GM21529 (cell line): ENCODE measurements at regions not wholly inside any gene's neighbourhood (a gene's known extent, or its start where the extent isn't known, plus 50 kb on each side); places are given as distances from the start of the nearest gene placed in this dataset.
"Not testable (repeated sequence)": the region's sequence is repeated elsewhere in the genome, so short reads cannot be mapped to it uniquely, and the experiment has no call there.

Source experiments
- ATAC-seq: cut with Tn5 transposase; IDR thresholded peaks from one replicate; pipeline ENCODE4 v1.9.1; 2021; ENCODE audit not compliant: unreplicated experiment

DNA sequence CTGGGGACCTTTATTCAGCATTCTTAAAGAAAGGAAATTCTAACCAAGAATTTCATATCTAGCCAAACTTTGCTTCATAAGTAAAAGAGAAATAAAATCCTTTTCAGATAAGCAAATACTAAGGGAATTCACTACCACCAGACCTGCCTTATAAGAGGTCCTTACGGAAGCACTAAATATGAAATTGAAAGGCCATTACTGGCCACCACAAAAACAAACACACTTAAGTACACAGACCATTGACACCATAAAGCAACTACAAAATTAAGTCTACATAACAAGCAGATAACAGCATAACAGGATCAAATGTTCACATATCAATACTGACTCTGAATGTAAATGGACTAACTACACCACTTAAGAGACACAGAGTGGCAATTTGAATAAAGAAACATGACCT lies 361.4 kb upstream of the POU5F2 start:
- ATAC-seq: no peak

DNA sequence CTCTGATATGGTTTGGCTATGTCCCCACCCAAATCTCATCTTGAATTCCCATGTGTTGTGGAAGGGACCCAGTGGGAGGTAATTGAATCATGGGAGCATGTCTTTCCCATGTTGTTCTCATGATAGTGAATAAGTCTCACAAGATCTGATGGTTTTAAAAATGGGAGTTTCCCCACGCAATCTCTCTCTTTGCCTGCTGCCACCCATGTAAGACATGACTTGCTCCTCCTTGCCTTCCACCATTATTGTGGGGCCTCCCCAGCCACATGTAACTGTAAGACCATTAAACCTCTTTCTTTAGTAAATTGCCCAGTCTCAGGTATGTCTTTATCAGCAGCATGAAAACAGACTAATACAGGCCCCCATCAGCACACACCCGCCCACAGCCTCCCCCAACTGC lies 356.0 kb upstream of the POU5F2 start:
- ATAC-seq: not testable (repeated sequence)

DNA sequence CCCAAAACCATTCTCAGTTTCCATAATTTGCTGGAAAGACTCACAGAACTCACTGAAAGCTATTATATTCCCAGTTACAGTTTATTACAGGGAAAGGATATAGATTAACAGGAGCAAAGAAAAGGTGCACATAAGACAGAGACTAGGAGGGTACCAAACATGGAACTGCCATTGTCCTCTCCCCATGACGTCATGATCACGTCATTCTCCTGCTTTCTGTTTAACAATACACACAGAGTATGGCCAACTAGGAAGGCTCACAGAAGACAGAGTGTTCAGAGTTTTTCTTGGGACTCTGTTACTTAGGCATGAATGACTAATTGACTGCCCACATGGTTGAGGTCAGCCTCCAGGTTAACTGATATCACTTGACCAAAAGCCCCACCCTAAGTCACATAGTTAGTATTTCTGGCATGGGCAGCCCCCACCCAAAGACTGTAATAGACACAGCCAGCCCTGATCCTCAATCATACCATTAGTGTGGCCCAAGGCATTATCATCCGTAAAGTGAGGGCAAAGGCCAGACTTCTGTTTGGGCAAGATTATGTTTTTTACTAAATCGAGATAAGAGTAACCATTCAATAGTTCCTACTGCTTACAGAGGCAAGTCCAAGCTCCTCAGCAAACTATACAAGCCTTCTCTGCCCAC lies 353.5 kb upstream of the POU5F2 start:
- ATAC-seq: no peak

DNA sequence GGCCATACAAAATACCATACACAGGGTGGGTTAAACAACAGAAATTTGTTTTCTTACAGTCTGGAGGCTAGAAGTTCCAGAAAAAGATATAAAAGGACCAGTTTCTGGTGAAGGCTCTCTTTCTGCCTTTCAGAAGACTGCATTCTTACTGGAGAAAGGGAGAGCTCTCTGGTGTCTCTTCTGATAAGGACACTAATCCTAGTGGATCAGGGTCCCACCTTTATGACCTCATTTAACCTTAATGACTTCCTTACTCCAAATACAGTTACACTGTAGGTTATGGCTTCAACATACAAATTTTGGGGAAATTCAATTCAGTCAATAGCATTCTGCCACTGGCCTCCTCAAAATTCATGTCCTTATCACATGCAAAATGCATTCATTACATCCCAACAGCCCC lies 351.9 kb upstream of the POU5F2 start:
- ATAC-seq: no peak

DNA sequence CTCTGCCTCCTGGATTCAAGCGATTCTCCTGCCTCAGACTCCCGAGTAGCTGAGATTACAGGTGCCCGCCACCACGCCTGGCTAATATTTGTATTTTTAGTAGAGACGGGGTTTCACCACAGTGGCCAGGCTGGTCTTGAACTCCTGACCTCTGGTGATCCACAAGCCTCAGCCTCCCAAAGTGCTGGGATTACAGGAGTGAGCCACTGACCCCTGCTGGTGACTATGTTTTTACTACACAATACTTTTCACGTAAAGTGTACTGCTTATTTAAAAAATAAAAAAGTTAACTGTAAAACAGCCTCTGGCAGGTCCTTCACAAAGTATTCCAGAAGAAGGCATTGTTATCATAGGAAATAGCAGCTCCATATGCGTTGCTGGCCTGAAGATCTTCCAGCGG lies 345.2 kb upstream of the POU5F2 start:
- not testable (repeated sequence) for ATAC-seq

DNA sequence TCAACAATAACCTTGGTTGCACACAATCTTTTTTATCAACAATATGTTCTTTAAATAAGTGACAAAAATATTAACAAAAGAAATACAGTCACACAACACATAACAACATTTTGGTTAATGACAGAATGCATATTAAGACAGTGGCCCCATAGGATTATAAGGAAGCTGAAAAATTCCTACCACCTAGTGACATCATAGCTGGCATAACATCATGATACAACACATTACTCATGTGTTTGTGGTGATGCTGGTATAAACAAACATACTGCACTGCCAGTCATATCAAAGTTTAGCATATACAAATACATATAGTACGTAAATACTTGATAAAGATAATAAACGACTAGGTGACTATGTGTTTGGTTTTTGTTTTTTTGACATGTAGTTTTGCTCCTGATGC lies 344.8 kb upstream of the POU5F2 start:
- no peak for ATAC-seq

DNA sequence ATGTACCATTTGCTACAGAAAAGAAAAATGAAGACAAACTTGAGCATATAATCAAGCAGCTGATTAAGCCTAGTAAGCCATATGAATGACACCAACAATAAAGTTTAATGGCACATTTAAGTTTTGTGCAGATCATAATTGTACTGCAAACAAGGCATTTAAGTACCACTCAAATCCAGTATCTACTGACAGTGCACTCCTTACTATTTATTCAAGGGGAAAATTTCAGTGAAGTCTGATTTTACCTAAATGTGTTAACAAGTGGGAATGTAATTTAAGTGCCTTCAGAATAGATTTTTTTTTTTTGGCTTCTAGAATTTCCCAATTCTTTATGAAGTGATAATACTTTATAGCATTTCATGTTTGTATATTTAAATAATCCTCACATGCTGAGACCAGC lies 341.0 kb upstream of the POU5F2 start:
- ATAC-seq: no peak

DNA sequence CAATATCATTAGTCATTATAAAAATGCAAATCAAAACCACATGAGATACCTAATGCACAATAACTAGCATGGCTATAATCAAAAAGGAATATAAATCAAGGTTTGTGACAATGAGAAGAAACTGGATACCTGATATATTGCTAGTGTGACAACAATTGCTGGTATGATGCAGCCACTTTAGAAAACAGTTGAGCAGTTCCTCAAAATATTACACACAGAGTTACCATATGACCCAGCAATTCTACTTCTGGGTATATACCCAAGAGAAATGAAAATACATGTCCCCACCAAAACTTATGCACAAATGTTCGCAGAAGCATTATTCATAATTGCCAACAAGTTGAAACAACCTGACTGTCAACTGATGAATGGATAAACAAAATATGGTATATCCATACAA lies 339.7 kb upstream of the POU5F2 start:
- no peak for ATAC-seq

DNA sequence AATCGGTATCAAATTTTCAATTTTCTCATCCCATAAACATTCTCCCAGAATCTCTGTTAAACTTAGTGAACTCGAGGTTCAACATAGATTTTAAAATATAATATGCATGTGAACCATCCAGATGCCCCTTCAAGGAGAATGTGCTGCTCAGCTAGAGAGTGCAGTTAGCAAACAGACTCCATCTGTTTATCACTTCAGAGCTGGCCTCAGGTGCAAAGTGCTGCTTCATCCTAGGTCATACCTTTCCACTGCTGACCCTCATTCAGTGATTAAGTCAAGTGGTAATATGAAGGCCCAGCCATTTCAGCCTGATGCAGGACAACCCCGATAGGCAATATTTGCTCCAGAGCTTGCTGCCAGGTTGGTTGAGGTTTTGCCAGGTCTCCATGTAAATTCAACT lies 339.0 kb upstream of the POU5F2 start:
- ATAC-seq: no peak

DNA sequence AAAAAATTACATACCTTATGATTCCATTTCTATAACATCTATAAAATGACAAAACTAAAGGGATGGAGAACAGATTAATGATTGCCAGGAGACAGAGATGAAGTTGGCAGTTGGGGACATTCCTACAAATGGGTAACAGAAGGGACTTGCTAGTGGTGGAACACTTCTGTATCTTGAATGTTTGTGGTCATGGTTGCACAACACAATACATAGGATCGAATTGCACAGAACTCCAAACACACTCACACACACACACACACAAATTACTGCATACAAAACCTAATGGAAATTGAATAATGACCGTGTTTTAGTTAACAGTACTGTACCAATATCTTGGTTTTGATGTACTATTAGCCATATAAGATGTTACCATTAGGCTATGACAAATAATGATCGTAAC lies 330.7 kb upstream of the POU5F2 start:
- ATAC-seq: no peak

DNA sequence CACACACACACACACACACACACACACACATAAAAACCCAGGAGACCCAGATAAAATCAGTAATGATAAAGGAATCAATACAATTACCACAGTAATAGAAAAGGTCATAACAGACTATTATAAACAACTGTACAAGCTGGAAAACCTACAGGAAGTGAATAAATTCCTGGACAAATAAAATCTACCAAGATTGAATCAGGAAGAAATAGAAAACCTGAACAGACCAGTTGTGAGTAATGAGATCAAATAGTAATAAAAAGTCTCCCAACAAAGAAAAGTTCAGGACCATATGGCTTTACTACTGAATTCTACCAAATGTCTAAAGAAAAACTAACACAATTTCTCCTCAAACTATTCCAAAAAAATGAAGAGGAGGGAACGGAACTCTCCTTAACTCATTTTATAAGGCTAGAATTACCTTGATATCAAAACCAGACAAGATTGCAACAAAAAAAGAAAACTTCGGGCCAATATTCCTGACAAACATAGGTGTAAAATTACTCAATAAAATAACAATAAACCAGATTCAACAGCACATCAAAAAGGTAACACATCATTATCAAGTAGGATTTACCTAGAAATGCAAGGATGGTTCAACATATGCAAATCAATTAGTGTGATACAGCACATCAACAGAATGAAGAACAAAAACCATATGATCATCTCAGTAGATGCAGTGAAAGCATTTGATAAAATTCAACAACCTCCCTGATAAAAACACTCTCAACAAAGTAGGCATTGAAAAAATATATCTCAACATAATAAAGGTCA lies 325.2 kb upstream of the POU5F2 start:
- no peak for ATAC-seq

DNA sequence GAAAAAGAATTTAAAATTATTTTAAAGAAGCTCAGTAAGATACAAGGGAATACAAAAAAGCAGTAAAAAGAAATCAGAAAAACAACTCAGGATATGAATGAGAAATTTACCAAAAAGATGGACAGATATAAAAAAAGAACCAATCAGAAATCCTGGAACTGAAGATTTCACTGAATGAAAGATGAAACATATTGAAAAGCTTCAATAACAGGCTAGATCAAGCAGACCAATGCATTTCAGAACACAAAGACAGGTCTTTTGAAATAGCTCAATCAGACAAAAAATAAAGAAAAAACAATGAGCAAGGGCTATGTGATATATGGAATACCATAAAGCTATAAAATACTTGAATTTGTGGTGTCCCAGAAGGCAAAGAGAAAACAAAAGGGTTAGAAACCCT lies 322.6 kb upstream of the POU5F2 start:
- ATAC-seq: no peak

DNA sequence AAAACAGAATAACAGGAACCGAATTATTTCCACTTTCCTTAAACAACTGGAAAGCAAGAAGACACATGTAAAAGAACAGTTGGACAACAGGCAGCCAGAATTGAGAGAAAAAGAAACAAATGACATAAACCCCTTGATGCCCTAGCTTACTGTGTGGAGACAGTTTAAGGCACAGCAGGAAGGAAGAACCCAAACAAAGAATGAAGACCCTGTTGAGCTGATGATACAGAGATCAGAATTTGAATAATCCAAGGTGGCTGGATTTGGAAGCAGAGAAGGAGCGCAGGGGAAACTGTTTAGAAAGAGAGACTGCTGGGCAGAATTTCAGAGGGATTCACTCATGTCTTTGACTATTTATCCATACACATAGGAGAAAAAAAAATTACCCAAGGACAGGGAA lies 316.3 kb upstream of the POU5F2 start:
- ATAC-seq: no peak

DNA sequence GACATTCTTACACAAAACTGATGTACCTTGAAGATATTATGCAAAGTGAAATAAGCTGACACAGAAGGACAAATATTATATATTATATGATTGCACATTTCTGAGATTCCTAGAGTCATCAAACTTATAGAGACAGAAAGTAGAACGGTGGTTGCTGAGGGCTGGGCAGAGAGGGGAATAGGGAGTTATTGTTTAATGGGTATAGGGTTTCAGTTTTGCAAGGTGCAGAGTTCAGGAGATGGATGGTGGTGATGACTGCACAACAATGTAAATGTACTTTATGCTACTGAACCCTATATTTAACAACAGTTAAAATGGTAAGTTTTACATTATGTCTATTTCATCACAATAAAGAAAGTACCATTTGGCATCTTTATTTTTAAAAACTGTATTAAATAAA lies 315.8 kb upstream of the POU5F2 start:
- no peak for ATAC-seq

DNA sequence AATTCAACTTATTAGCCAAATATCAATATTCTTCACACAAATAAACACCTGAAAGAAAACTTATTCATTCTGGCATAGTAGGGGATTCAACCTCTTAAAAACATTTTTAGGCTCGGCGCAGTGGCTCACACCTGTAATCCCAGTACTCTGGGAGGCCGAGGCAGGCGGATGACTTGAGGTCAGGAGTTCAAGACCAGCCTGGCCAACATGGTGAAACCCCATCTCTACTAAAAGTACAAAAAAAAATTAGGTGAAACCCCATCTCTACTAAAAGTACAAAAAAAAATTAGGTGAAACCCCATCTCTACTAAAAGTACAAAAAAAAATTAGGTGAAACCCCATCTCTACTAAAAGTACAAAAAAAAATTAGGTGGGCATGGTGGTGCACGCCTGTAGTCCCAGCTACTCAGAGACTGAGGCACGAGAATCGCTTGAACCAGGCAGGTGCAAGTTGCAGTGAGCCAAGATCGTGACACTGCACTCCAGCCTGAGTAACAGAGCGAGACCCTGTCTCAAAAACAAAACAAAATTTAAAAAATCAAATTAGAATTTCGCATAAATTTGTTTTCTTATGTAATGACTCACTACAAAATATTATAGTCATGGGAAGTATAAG lies 308.0 kb upstream of the POU5F2 start:
- peak; percentile 55 for ATAC-seq

DNA sequence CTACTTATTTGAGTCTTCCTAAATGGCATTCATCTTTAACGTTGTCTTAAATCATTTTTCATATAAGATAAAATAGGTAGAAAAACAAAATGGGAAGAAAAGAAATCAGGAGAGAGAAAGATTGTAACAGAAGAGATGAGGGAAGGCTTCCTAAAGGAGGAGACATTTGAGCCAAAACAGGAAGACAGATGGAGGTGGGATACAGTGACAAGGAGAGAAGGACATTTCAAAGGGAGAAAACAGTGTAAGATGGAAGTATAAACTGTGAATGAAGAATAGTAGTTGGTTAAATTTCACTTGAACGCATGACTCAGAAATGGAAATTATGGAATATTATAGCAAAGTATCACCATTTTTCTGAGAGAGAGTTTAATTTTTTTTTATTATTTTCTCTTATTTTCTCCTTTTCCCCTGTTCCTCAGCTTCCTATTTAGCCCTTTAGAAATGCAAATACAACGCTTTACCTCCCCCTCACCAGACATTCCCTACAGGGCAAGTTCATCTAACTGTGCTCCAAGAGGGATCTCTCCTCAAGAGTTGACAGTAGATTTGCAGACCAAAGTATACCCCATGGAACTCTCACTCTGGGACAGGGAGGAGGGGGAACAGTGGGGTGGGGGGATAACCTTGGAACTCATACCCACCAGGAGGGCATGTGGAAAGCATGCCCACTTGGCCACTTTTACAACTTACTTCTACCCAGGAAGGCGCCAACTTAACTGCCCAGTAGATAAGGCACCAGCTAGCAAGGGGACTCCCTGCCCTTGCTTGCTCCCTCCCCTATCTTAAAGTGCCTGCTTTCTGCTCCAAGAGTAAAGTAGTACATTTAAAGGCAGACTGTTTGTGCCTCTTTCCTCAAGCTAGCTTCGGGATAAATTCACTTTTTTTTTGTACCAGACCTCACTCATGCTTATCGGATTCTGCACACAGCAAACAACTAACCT lies 304.7 kb upstream of the POU5F2 start:
- ATAC-seq: no peak

DNA sequence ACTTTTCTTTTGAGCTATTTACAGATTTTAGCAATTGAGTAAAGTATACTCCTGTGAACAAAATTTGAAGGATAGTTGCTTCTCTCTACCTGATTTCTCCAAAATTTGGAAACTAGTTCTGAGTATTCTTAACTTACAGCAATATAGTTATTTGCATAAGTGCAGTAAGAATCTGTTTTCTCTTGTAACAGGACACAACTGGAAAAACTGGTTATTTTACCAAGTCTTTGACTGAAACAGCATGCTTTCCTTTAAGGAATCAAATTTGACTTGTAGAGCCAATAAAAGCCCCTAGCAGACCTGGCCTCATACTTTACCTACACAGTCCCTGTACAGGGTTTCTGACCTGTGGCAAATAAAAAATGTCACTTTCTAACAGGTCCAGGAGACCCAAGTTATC lies 301.9 kb upstream of the POU5F2 start:
- no peak for ATAC-seq

DNA sequence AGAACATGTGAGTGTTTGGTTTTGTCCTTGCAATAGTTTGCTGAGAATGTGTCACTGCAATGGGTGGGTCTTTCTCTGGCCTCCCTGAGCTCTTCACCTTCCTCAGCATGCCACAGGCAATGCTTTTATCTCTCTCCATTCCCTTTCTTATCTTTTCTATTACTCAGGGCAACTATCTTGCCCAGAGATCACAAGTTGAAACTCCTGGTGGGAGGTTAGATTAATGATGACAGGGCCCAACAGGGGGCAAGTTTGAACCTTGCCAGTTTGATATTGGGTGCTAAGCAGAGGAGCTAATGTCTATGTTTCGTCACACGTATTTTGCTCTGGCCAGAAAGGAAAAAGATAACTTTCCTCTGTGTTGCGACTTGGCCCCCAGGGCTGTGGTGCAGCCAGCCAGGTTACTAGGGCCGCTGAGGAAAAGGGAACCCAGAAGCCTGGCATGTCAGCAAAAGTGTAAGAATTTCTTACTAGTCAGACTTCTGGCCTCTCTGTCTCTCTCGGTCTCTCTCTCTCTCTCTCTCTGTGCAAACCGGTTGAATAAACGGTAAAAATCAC lies 299.3 kb upstream of the POU5F2 start:
- ATAC-seq: no peak

DNA sequence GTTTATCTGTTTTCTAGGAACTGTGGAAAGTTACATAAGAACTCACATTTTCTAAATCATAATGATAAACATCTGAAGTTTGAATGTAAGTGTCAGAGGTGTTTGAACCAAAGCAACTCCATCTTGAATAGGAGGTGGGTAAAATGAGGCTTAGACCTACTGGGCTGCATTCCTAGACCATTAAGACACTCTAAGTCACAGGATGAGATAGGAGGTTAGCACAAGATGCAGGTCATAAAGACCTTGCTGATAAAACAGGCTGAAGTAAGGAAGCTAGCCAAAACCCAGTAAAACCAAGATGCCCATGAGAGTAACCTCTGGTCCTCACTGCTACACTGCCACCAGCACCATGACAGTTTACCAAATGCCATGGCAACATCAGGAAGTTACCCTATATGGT lies 297.7 kb upstream of the POU5F2 start:
- no peak for ATAC-seq

DNA sequence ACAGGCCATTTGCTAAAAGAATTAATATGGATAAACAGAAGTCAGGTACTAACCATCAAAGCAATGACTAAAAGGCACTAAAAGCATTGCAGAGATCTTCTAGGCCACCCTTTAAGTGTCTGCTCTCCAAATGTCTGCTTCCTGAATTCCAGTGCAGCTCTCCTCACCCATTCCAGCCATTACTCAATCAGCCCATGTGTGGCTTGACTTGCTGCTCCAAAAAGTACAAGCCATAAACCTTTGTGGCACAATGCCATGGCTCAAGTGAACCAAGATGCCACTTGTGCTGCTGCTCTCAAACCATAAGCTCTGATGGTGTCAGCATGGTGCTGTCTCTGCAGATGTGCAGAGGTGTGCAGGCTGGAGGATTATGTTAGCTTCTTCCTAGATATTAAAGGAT lies 290.2 kb upstream of the POU5F2 start:
- ATAC-seq: no peak

DNA sequence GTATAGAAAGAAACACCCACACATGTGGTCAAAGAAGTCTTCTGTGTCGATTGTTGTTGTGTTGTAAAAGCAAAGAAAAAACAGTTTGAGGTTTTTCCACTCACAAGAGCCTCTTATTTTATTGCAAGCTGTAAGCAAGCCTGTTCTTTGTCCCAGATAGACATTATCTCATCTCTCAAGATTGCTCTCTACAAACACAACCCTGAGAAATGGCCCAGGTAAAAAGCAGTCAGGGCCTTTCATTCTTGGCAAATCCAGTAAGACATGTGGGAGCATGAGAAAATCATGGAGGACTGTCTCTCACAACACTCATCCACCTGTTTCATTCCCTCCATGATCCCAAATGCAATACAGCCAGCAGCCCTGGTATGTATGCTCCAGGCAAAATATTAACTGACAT lies 286.6 kb upstream of the POU5F2 start:
- no peak for ATAC-seq
